ENCODE measurements at regions not wholly inside any gene's neighbourhood (a gene's known extent, or its start where the extent isn't known, plus 50 kb on each side); places are given as distances from the start of the nearest gene placed in this dataset.
"Not testable (repeated sequence)": the region's sequence is repeated elsewhere in the genome, so short reads cannot be mapped to it uniquely, and the experiment has no call there.

GRCh38 chr11:54797906-54798305 is 91.3 kb downstream of the OR4A5 start:
- not testable (repeated sequence) for H3K4me3 ChIP-seq; H3K36me3 ChIP-seq; H3K4me1 ChIP-seq; H3K27me3 ChIP-seq; ATAC-seq (ENCODE audit: low FRiP score in 2 of 2); H3K27ac ChIP-seq; DNase-seq
- 64 to 66% methylated on average over 5 of the region's 5 CpGs for WGBS, 2 donors
- peaks cover 0 to 46% (median 20%) of the 10 kb centered on the region in 4 donors for H3K9me3 ChIP-seq

GRCh38 chr11:54832676-54833075 is 126.0 kb downstream of the OR4A5 start:
- no peak for ATAC-seq (ENCODE audit: low FRiP score in 2 of 2)
- H3K27me3 ChIP-seq = no peaks in the 10 kb centered on the region
- peaks cover 0 to 63% (median 31%) of the 10 kb centered on the region in 4 donors for H3K9me3 ChIP-seq
- no peaks in the 10 kb centered on the region for H3K4me1 ChIP-seq
- no peaks in the 10 kb centered on the region for H3K36me3 ChIP-seq
- WGBS, 2 donors = 35 to 44% methylated on average over 3 of the region's 3 CpGs
- H3K27ac ChIP-seq = no peak overlapping the region
- no peak for DNase-seq
- H3K4me3 ChIP-seq = no peak overlapping the region
- TF ChIP-seq POLR2AphosphoS5 (IDR thresholded peaks at IDR 0.05) (no peak), EP300 (IDR thresholded peaks at IDR 0.05) (no peak), CTCF (IDR thresholded peaks at IDR 0.05) (no peak), POLR2A (IDR thresholded peaks at IDR 0.05) (no peak)

GRCh38 chr11:54855047-54855446 is 148.4 kb downstream of the OR4A5 start:
- not testable (repeated sequence) for ATAC-seq (ENCODE audit: low FRiP score in 2 of 2); H3K27ac ChIP-seq; DNase-seq; H3K4me3 ChIP-seq; H3K27me3 ChIP-seq; H3K36me3 ChIP-seq; H3K4me1 ChIP-seq
- 74 to 88% methylated on average over 3 of the region's 3 CpGs for WGBS, 2 donors
- H3K9me3 ChIP-seq = peaks cover 4 to 80% (median 39%) of the 10 kb centered on the region in 4 donors
